ENCODE measurements at regions not wholly inside any gene's neighbourhood (a gene's known extent, or its start where the extent isn't known, plus 50 kb on each side); places are given as distances from the start of the nearest gene placed in this dataset.

DNA sequence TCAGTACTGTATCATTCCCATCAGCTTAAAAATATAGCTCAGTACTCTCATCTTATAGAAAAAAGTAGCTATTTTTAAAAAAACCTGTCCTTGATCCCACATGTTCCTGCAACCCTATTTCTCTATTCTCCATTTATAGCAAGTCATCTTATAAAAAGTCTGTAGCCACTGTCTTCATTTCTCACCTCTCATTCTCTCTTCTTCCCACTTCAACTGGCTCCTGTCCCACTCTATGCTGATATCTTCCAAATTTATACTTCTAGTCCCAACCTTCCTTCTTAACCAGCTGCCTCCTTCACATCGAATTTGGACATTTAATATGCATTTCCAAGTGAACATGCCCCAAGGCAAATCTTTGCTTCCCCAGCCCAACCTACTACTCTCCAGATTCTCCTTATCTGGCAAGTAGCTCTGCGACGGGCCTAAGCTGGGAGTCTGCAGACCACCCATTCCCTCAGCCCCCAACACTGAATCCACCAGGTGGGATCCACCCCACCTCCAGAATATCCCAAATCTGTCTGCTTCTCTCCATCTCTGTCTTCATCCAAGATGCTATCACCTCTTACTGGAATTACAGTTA, 52.0 kb upstream of the TANC2 start:
- H3K27ac Mint-ChIP-seq = no peak overlapping the region
- ATAC-seq (no peak), DNase-seq (no peak)
- peaks cover 1% of the 10 kb centered on the region for H3K36me3 Mint-ChIP-seq (ENCODE audit: low read depth)
- no peaks in the 10 kb centered on the region for H3K4me1 Mint-ChIP-seq
- peaks cover 5% of the 10 kb centered on the region for H3K9me3 Mint-ChIP-seq
- H3K4me3 Mint-ChIP-seq = no peak overlapping the region
- H3K27me3 Mint-ChIP-seq = peaks cover 7% of the 10 kb centered on the region

DNA sequence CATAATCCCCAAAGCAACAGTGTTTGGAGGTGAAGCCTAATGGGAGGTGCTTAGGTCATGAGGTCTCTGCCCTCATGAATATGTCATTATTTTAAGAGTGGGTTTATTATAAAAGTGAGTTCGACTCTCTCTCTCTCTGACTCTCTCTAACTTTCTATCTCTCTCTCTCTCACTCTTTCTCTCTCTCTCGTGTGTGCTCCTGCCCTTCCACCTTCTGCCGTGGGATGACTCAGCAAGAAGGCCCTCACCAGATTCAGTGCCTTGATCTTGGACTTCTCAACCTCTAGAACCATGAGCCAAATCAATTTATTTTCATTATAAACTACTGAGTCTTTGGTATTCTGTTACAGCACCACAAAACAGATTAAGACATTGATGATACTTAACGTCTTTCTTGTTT, 53.7 kb upstream of the TANC2 start:
- no peaks in the 10 kb centered on the region for H3K4me1 Mint-ChIP-seq
- ATAC-seq (no peak), DNase-seq (no peak)
- peaks cover 5% of the 10 kb centered on the region for H3K9me3 Mint-ChIP-seq
- H3K27me3 Mint-ChIP-seq = peaks cover 13% of the 10 kb centered on the region
- peaks cover 1% of the 10 kb centered on the region for H3K36me3 Mint-ChIP-seq (ENCODE audit: low read depth)
- no peak overlapping the region for H3K27ac Mint-ChIP-seq
- H3K4me3 Mint-ChIP-seq = no peak overlapping the region

DNA sequence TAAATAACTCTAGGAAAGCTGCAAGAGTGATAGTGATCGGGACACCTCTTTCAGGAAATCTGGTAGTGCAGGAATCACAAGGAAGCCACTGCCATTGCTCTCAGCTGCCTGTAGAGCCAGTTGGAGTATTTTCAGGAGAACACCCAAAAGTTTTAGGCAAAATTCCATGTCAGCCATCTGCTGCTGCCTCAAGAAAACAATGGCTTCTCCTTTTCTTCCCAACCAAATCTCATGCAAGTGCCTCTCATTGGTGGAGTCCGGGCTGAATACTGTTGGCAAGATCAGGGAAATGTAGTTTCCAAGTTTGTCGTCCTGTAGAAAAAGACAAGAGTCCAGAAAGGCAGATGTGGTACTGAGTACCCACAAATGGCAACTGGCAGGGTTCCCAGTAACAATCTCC, 54.9 kb upstream of the TANC2 start:
- Mint-ChIP-seq H3K27ac (no peak overlapping the region), H3K9me3 (peaks cover 5% of the 10 kb centered on the region), H3K36me3 (ENCODE audit: low read depth) (peaks cover 1% of the 10 kb centered on the region), H3K27me3 (peaks cover 16% of the 10 kb centered on the region), H3K4me1 (no peaks in the 10 kb centered on the region), H3K4me3 (no peak overlapping the region)
- no peak for ATAC-seq
- DNase-seq = no peak

DNA sequence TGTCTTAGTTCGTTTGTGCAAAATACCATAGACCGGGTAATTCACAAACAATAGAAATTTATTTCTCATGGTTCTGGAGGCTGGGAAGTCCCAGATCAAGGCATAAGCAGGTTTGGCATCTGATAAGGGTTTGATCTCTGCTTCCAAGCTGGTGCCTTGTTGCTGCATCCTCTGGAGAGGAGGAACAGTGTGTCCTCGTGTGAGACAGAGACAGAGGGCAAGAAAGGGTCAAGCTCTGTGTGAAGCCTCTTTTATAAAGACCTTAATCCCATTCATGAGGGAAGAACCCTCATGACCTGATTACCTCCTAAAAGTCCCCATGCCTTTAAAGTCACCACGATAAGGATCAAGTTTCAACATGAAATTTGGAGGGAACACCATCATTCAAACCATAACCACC, 55.8 kb upstream of the TANC2 start:
- Mint-ChIP-seq H3K36me3 (ENCODE audit: low read depth) (peaks cover 1% of the 10 kb centered on the region), H3K9me3 (peaks cover 5% of the 10 kb centered on the region), H3K4me1 (no peaks in the 10 kb centered on the region), H3K4me3 (no peak overlapping the region), H3K27ac (no peak overlapping the region), H3K27me3 (peaks cover 16% of the 10 kb centered on the region)
- ATAC-seq (no peak), DNase-seq (no peak)

DNA sequence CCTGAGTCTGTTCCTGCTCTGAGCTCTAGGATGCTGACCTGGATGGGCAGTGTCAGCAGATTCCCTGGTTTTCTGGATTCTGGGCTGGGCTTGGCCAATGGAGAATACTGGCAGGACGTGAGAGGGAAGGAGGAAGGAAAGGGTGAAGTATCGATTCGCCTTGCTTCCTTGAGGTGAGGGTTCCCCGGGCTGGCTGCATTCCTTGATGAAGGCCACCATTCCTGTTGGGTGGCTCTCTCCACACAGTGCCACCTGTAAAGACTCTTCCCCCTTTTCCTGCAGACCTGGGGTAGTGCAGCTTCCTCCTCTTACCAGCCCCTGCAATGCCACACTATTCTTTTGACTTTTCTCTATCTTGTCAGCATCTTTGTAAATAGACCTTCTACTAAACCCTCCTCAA, 58.1 kb upstream of the TANC2 start:
- ATAC-seq (no peak), DNase-seq (no peak)
- Mint-ChIP-seq H3K9me3 (peaks cover 5% of the 10 kb centered on the region), H3K27me3 (peaks cover 16% of the 10 kb centered on the region), H3K4me3 (no peak overlapping the region), H3K4me1 (no peaks in the 10 kb centered on the region), H3K36me3 (ENCODE audit: low read depth) (peaks cover 1% of the 10 kb centered on the region), H3K27ac (no peak overlapping the region)

DNA sequence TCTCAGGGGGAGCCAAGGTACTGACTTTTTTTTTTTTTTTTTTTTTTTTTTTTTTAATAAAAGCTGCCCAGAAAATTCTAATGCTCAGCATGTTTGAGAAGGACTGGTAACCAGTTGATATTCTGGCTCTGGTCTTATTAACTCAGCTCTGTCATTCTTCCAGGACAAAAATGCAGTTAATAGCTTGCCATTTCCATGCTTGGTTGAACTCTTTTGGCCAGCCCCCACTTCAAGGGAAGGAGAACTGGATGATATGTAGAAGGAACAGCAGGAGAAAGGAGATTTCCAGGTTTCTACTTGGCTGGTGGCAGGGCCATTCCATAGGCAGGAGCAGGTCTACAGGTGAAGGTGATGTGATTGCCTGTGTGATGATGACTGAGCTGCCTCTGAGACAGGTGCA, 59.2 kb upstream of the TANC2 start:
- H3K27me3 Mint-ChIP-seq = peaks cover 14% of the 10 kb centered on the region
- DNase-seq (no peak), ATAC-seq (no peak)
- H3K9me3 Mint-ChIP-seq = no peaks in the 10 kb centered on the region
- no peaks in the 10 kb centered on the region for H3K4me1 Mint-ChIP-seq
- H3K27ac Mint-ChIP-seq = no peak overlapping the region
- peaks cover 1% of the 10 kb centered on the region for H3K36me3 Mint-ChIP-seq (ENCODE audit: low read depth)
- no peak overlapping the region for H3K4me3 Mint-ChIP-seq

DNA sequence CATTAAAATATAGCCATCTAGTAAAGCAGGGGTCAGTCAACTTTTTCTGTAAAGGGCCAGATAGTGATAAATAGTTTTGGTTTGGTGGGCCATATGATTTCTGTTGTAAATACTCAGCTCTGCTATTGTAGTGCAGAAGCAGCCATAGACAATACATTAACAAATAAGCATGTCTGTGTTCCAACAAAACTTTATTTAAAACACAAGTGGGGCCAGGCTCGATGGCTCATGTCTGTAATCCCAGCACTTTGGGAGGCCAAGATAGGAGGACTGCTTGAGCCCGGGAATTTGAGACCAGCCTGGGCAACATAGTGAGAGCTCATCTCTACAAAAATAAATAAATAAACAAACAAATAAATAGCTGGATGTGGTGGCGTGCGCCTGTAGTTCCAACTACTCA, 60.8 kb upstream of the TANC2 start:
- DNase-seq (no peak), ATAC-seq (no peak)
- Mint-ChIP-seq H3K9me3 (no peaks in the 10 kb centered on the region), H3K36me3 (ENCODE audit: low read depth) (no peaks in the 10 kb centered on the region), H3K27ac (no peak overlapping the region), H3K4me3 (no peak overlapping the region), H3K4me1 (no peaks in the 10 kb centered on the region), H3K27me3 (peaks cover 11% of the 10 kb centered on the region)

DNA sequence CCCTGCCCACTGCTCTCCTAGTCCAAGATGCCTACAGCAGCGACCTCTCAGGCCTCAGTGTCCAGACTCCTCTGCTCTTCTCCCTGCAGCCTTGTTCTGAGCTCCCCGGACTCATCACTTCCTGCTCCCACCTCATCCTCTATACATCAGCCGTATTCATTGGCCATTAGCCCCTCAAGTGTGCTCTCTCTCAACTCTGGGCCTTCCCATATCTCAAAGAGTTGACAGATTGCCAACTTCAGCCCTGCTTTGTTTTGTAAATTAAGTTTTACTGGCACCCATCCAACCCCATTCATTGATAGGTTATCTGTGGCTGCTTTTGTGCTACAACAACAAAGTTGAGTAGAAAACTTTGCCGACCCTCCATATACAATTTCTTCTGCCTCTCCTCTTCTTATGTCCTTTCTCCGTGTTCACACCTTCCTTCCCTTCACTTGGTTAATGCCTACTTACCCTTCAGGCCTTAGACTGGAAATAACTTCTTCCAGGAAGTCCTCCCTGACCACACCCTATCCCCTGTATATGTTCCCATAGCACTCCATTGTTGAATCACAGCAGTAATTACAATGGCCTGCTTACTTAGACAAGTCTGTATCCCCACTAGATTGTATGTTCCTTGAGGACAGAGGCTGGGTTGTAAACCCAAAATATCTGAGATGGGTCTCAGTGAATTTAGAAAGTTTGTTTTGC, 63.4 kb upstream of the TANC2 start:
- H3K4me1 Mint-ChIP-seq = no peaks in the 10 kb centered on the region
- DNase-seq (no peak), ATAC-seq (no peak)
- no peak overlapping the region for H3K27ac Mint-ChIP-seq
- H3K4me3 Mint-ChIP-seq = no peak overlapping the region
- H3K27me3 Mint-ChIP-seq = peaks cover 11% of the 10 kb centered on the region
- no peaks in the 10 kb centered on the region for H3K9me3 Mint-ChIP-seq
- no peaks in the 10 kb centered on the region for H3K36me3 Mint-ChIP-seq (ENCODE audit: low read depth)

DNA sequence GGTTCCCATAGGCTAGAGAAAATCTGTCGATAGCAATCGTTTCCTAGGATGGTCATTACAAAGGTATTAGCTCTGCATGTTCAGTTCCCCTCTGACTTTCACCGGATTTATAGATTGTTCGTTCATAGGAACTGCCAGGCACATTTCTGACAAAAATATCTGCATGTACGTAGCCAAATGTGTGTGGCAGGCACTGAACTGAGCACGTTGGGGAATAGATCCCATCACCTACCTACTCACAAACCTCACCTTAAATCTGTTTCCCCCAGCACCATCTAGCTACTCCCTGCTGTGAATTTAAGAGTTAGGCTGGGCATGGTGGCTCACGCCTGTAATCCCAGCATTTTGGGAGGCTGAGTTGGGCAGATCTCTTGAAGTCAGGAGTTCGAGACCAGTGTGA, 64.5 kb upstream of the TANC2 start:
- Mint-ChIP-seq H3K27ac (no peak overlapping the region), H3K4me1 (no peaks in the 10 kb centered on the region), H3K36me3 (ENCODE audit: low read depth) (no peaks in the 10 kb centered on the region), H3K9me3 (no peaks in the 10 kb centered on the region), H3K4me3 (no peak overlapping the region), H3K27me3 (peaks cover 8% of the 10 kb centered on the region)
- ATAC-seq (no peak), DNase-seq (no peak)

DNA sequence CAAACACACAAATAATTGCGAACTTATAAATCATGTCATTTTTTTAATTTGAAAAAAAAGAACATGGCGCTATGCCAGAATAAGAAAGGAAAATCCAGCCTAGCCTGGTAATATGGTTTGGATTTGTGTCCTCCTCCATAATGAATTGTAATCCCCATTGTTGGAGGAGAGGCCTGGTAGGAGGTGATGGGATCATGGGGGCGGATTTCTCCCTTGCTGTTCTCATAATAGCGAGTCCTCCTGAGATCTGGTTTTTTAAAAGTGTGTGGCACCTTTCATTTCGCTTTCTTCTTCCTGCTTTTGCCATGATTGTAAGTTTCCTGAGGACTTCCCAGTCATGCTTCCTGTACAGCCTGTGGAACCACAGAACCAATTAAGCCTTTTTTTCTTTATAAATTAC, 65.9 kb upstream of the TANC2 start:
- ATAC-seq (no peak), DNase-seq (no peak)
- no peak overlapping the region for H3K4me3 Mint-ChIP-seq
- H3K27me3 Mint-ChIP-seq = peaks cover 8% of the 10 kb centered on the region
- no peaks in the 10 kb centered on the region for H3K9me3 Mint-ChIP-seq
- H3K36me3 Mint-ChIP-seq (ENCODE audit: low read depth) = no peaks in the 10 kb centered on the region
- H3K4me1 Mint-ChIP-seq = no peaks in the 10 kb centered on the region
- no peak overlapping the region for H3K27ac Mint-ChIP-seq

DNA sequence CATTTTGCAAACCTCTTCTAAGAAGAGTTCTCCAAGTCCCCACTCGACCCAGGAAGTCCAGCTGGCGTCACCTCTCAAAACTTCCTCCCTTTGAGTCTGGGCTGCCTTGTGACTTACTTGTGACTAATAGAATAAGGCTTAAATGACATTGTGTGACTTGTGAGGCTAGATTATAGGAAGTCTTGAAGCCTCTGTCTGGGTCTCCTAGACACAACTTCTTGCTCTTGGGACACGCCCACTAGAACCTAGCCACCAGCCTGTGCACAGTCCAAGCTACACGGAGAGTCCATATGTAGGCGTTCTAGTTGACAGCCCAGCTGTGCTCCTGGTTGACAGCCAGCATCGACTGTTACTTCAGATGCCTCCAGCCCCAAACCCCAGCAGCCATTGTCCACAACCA, 66.7 kb upstream of the TANC2 start:
- no peak overlapping the region for H3K4me3 Mint-ChIP-seq
- no peak for ATAC-seq
- no peak overlapping the region for H3K27ac Mint-ChIP-seq

DNA sequence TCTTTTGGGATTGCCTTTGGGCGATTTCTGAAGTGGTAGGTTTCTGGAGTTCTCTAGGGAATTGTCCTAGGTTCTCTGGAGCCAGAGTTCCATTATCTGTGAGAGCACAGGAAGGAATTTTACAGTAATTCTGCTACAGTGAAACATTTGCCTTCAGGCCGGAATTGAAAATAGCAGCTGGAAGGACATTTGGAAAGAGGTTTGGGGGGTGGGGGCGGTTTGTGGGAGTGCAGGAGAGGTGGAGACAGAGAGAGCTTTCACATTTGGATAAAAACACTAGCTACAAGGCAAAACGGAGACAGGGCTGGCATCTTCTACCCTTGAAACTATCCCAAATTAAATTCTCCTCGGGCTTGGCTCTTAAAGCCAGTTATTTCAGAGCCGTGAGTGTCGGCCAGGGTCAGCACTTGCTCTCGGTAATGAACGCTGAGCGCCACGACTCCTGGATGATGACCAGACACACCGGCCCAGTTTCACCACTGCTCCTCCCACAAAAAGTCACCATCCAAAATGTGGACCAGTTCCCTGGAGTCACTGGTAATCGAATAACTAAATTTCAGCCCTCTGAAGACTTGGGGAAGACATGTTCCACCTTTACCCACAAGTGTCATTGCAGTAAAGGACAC, 67.7 kb upstream of the TANC2 start:
- no peak for ATAC-seq
- H3K27me3 Mint-ChIP-seq = peaks cover 8% of the 10 kb centered on the region
- H3K27ac Mint-ChIP-seq = no peak overlapping the region
- no peaks in the 10 kb centered on the region for H3K4me1 Mint-ChIP-seq
- H3K9me3 Mint-ChIP-seq = no peaks in the 10 kb centered on the region
- no peak for DNase-seq
- no peaks in the 10 kb centered on the region for H3K36me3 Mint-ChIP-seq (ENCODE audit: low read depth)
- H3K4me3 Mint-ChIP-seq = no peak overlapping the region

More for the DNA sequence above, 66.7 kb upstream of the TANC2 start:
- no peak for DNase-seq
- H3K4me1 Mint-ChIP-seq = no peaks in the 10 kb centered on the region
- H3K9me3 Mint-ChIP-seq = no peaks in the 10 kb centered on the region
- no peaks in the 10 kb centered on the region for H3K36me3 Mint-ChIP-seq (ENCODE audit: low read depth)
- H3K27me3 Mint-ChIP-seq = peaks cover 8% of the 10 kb centered on the region

DNA sequence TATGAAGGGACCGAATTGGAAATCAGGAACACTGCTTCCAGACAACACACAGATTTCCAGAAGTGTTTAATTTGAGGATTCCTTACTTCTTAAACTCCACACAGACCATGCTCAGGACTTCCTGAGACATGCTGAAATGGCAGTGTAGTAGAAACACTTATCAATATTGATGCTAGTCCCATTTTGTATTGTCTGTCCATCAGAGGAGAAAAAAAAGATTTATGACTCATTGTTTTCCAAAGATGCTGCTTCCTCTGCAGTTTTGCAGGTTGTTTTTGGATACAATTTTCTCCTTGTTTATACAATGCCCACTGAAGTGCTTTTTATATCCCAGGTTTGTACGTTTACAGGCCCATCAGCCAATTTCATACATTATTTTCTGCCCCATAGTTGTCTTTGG, 68.3 kb upstream of the TANC2 start:
- H3K4me3 Mint-ChIP-seq = no peak overlapping the region
- no peak overlapping the region for H3K27ac Mint-ChIP-seq
- H3K36me3 Mint-ChIP-seq (ENCODE audit: low read depth) = no peaks in the 10 kb centered on the region
- H3K9me3 Mint-ChIP-seq = no peaks in the 10 kb centered on the region
- no peak for DNase-seq
- H3K27me3 Mint-ChIP-seq = peaks cover 8% of the 10 kb centered on the region
- ATAC-seq = no peak
- H3K4me1 Mint-ChIP-seq = peaks cover 5% of the 10 kb centered on the region

DNA sequence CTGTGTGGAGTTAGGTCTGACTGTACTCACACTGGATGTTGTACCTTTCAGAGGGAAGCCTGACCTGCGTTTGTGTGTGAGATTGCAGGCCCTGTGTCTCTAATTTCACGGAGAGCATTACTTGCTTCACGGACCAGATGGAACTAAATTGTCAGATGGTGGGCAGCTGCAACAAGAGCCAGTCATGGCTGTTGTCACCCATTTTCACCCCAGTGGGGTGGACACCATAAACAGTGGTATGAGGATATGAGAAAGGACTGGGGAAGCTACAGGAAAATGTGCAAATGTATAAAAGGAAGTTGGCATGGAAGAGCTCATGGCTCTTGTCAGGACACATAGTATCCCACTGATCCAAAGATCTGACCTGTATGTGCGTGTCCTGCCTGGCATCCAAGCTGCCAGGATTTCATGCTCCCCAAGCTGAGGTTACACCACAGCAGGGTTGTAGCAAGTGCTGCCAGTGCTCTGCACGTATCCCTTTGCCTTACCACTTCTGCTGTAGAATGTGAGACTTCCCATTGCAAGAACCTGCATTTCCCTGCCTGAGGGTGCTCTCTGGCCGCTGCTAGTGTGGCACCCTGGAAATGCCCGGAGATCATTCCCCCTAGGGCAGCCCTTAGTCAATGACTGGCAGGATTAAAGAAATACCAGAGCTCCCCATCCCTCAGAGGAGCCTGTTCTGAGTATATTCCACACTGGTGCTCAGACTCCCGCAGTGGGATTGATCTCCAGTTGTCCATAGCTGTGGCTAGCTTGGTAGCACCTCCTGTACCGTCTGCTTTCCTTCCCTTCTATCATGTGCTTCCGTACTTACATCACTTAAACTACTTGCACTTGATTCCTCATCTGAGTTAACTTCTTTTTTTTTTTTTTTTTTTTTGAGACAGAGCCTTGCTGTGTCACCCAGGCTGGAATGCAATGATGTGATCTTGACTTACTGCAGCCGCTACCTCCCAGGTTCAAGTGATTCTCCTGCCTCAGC, 70.4 kb upstream of the TANC2 start:
- ATAC-seq (no peak), DNase-seq (no peak)
- H3K4me1 Mint-ChIP-seq = peaks cover 9% of the 10 kb centered on the region
- no peaks in the 10 kb centered on the region for H3K9me3 Mint-ChIP-seq
- no peak overlapping the region for H3K4me3 Mint-ChIP-seq
- H3K36me3 Mint-ChIP-seq (ENCODE audit: low read depth) = no peaks in the 10 kb centered on the region
- no peak overlapping the region for H3K27ac Mint-ChIP-seq
- peaks cover 4% of the 10 kb centered on the region for H3K27me3 Mint-ChIP-seq
